T-helper 2 cell treated with Interferon-gamma antibody and Interleukin-4, amounts not matched to agents 5 μg/mL and 100 μg/mL, for 36 hours (primary cell): ENCODE measurements at regions not wholly inside any gene's neighbourhood (a gene's known extent, or its start where the extent isn't known, plus 50 kb on each side); places are given as distances from the start of the nearest gene placed in this dataset.

ENCODE experiments used
- DNase-seq: peaks from one replicate; pipeline ENCODE4 v3.0.0; 2021; ENCODE audit warnings: low spot score
- H3K27ac Mint-ChIP-seq: one replicate; pipeline ENCODE4 v1.8.0; 2021; ENCODE audit warnings: mild to moderate bottlenecking, mixed read lengths
- H3K27me3 Mint-ChIP-seq: one replicate; pipeline ENCODE4 v1.8.0; 2021; ENCODE audit warnings: low read depth, mixed read lengths
- H3K36me3 Mint-ChIP-seq: one replicate; pipeline ENCODE4 v1.8.0; 2021; ENCODE audit warnings: low read depth, mixed read lengths
- H3K4me1 Mint-ChIP-seq: one replicate; pipeline ENCODE4 v1.8.0; 2021; ENCODE audit warnings: low read depth, mixed read lengths
- H3K4me3 Mint-ChIP-seq: one replicate; pipeline ENCODE4 v1.8.0; 2022; ENCODE audit warnings: mild to moderate bottlenecking, moderate library complexity, mixed read lengths
- H3K9me3 Mint-ChIP-seq: one replicate; pipeline ENCODE4 v1.8.0; 2021; ENCODE audit warnings: mixed read lengths

DNA sequence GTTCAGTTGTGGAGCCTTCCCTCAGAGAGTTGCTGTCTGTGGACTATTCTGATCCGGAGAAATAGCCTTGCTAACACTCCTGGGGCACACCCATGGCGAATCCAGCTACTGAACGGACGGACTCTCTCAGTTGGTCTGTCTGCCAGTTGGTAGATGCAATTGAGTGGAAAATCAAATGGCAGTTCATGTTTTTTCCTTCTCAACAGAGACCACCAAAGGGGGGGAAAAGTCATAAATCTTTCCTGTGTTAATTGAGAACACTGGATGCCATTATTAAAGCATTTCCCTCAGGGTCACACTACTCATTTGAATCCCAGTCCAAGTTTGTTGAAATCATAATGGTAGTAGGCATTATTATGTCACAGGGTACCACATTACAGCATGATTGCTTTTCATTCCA lies 354.3 kb upstream of the FAR2 start:
- Mint-ChIP-seq H3K27me3 (no peaks in the 10 kb centered on the region), H3K4me1 (no peaks in the 10 kb centered on the region), H3K9me3 (no peaks in the 10 kb centered on the region), H3K4me3 (no peak overlapping the region), H3K27ac (no peak overlapping the region), H3K36me3 (no peaks in the 10 kb centered on the region)
- no peak for DNase-seq

DNA sequence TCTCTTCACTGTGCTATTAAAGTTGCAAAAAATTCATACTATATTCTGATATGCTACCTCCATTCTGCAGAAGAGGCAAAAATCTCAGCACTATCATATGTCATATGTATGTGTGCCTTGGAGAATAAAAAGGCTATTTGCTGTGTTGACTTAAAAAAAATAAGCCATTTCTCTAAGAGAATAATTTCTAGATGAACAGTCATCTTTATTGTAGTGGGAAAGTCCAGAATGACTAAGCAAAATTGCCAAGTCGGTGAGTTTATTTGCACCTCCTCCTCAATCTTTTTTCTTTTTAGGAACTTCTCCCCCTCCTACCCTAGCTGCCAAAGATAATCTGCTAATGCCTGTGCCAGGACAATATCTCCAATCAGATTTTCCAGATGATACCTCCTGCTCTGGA lies 353.8 kb upstream of the FAR2 start:
- Mint-ChIP-seq H3K4me1 (no peaks in the 10 kb centered on the region), H3K27ac (no peak overlapping the region), H3K4me3 (no peak overlapping the region), H3K27me3 (no peaks in the 10 kb centered on the region), H3K9me3 (no peaks in the 10 kb centered on the region), H3K36me3 (no peaks in the 10 kb centered on the region)
- no peak for DNase-seq

DNA sequence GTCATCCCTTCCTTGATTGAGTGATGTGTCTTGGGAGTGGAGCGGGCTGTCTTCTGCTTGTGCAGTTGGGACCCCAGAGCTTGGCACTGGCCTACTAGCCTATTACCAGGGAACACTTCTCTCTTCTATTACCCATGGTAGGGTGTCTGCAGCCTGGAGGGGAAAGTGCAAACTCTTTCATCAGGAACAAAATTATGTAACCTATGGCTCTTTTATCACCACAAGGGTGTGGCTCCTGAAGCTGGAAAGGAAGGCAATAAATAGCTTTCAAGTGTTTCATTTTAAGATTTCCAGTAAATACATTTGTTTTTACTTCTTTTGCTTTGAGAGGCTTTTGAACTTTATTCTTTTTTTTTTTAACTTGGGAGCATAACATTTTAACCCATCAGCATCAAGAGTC lies 349.7 kb upstream of the FAR2 start:
- H3K4me1 Mint-ChIP-seq = no peaks in the 10 kb centered on the region
- no peaks in the 10 kb centered on the region for H3K9me3 Mint-ChIP-seq
- no peaks in the 10 kb centered on the region for H3K36me3 Mint-ChIP-seq
- H3K4me3 Mint-ChIP-seq = no peak overlapping the region
- H3K27ac Mint-ChIP-seq = no peak overlapping the region
- H3K27me3 Mint-ChIP-seq = no peaks in the 10 kb centered on the region
- DNase-seq = no peak

DNA sequence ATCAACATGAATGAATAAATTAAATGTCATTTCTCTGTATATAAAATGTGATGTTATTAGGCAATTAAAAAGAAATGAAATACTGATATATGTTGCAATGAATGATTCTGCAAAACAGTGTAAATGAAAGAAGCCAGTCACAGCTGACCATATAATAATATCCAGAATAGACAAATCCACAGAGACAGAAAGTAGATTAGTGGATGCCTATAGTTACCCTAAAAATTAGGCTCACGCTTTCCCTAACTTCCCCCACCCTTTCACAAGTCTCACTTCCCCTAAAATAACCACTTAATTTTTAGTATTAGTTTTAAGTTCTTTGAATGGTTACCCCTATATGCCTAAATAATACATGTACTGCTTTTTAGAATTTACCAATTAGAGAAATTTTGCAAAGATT lies 348.9 kb upstream of the FAR2 start:
- Mint-ChIP-seq H3K36me3 (no peaks in the 10 kb centered on the region), H3K9me3 (no peaks in the 10 kb centered on the region), H3K4me3 (no peak overlapping the region), H3K27ac (no peak overlapping the region), H3K4me1 (no peaks in the 10 kb centered on the region), H3K27me3 (no peaks in the 10 kb centered on the region)
- DNase-seq = no peak

DNA sequence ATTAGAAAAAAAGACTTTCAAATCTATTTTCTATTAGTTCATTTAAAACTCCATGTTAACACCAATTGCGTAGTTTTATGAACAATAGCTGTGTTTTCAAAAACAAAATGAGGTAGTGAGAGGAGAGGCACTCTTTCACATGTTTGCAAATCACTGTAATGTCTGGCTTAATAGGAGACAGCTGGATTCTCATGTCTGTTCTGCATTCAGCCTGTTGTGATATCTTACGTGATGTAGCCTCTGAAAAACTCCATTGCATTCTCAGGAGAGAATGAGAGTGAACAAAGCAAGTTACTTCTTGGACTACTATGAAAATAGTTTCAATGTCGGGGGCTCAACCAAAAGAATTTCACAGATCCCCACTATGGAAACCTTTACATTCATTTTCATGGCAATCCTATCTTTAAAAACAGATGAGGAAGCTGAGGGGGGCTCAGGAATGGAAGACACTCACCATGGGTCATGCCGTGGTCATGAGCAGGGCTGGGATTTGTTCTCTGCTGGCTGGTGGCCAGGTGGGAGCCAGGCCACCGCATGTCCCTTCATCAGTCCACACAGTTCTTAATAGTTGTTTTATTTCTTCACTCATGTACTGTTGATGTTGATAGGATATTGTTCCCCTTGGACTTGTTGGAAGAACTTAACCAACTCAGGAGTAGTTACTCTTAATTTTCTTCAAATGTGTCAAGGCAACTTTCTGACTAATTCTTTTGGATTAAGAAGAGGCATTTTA lies 346.2 kb upstream of the FAR2 start:
- Mint-ChIP-seq H3K27me3 (no peaks in the 10 kb centered on the region), H3K36me3 (no peaks in the 10 kb centered on the region)
- no peak for DNase-seq

DNA sequence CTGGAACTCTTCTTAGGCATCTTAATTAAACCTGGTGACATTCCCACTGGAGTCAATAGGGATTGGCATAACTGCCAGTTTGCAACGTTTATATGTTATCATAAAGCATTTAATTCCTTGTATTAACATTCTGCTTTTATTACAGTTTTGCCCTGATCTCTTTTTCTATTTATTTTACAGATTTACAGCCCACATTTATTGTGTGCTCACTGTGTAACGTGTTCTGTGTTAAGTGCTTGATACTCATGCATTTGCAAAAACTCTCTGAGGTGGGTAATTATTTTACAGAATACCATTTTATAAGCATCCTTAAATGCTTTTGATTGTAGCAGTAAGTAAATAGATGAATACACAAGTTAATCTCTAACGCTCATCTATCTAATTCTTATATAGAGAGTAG lies 341.5 kb upstream of the FAR2 start:
- no peaks in the 10 kb centered on the region for H3K27me3 Mint-ChIP-seq
- no peak overlapping the region for H3K4me3 Mint-ChIP-seq
- H3K4me1 Mint-ChIP-seq = no peaks in the 10 kb centered on the region
- no peak overlapping the region for H3K27ac Mint-ChIP-seq
- DNase-seq = no peak
- no peaks in the 10 kb centered on the region for H3K36me3 Mint-ChIP-seq
- H3K9me3 Mint-ChIP-seq = no peaks in the 10 kb centered on the region

More for the DNA sequence above, 346.2 kb upstream of the FAR2 start:
- H3K4me3 Mint-ChIP-seq = no peak overlapping the region
- no peak overlapping the region for H3K27ac Mint-ChIP-seq
- H3K4me1 Mint-ChIP-seq = no peaks in the 10 kb centered on the region
- H3K9me3 Mint-ChIP-seq = no peaks in the 10 kb centered on the region

DNA sequence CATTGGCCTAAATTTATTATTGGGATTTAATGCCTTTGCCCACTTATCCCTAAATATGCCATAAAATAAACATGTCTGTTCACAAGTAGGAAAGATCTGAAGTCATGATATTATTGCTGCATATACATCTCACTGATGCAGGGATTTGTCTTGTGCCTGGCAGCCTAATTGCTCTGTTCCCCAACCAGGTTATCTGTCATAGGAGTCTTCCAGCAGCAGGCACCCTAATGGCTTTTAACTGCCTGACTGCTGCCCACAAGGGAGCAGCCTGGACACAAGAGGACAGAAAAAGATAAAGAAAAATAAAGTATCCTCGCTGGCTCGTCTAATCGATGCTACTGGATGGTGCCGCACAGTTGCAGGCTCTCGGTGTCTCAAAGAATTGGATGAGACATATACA lies 337.6 kb upstream of the FAR2 start:
- Mint-ChIP-seq H3K4me1 (no peaks in the 10 kb centered on the region), H3K27ac (no peak overlapping the region), H3K9me3 (no peaks in the 10 kb centered on the region), H3K4me3 (no peak overlapping the region), H3K36me3 (no peaks in the 10 kb centered on the region), H3K27me3 (no peaks in the 10 kb centered on the region)
- no peak for DNase-seq

DNA sequence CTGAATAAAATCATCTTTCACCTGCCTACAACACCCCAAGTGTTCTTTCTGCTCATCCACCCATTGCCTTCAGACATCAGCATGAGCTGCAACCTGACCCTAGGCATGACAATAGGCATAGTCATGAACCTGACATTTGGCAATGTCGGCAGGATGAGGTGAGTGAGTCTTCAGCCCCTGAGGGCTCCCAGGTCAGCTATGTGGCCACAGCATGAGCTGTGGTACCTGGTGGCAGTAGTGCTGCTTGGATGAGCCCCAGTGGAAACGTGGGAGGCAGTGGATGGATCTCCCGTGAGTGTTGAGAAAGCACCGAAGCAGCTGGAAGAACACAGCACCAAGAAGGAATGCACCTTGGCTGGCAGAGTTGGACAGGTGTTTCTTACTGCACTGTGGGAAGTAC lies 334.8 kb upstream of the FAR2 start:
- no peak for DNase-seq
- Mint-ChIP-seq H3K27me3 (no peaks in the 10 kb centered on the region), H3K4me1 (no peaks in the 10 kb centered on the region)

DNA sequence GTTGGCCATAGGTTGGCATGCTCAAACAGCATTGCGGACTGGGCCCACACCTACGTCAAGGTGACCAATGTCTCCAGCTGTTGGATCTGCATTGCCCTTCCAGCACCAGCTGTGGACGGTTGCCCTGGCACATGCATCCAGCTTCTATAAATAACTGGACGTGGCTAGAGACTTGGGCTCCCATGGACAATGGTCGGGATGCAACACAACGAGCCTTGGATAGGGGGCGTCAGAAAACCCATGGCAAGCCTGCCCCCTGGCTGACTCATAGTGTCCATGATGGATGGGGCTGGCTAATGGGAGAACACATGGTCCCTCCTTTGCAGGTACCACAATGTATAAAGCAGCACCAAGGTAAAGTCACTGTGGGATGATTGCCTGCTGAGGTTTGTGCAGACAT lies 331.6 kb upstream of the FAR2 start:
- Mint-ChIP-seq H3K27me3 (no peaks in the 10 kb centered on the region), H3K27ac (no peak overlapping the region), H3K36me3 (no peaks in the 10 kb centered on the region), H3K9me3 (no peaks in the 10 kb centered on the region), H3K4me3 (no peak overlapping the region), H3K4me1 (no peaks in the 10 kb centered on the region)
- DNase-seq = no peak

More for the DNA sequence above, 334.8 kb upstream of the FAR2 start:
- H3K27ac Mint-ChIP-seq = no peak overlapping the region
- H3K9me3 Mint-ChIP-seq = no peaks in the 10 kb centered on the region
- no peak overlapping the region for H3K4me3 Mint-ChIP-seq
- H3K36me3 Mint-ChIP-seq = no peaks in the 10 kb centered on the region

DNA sequence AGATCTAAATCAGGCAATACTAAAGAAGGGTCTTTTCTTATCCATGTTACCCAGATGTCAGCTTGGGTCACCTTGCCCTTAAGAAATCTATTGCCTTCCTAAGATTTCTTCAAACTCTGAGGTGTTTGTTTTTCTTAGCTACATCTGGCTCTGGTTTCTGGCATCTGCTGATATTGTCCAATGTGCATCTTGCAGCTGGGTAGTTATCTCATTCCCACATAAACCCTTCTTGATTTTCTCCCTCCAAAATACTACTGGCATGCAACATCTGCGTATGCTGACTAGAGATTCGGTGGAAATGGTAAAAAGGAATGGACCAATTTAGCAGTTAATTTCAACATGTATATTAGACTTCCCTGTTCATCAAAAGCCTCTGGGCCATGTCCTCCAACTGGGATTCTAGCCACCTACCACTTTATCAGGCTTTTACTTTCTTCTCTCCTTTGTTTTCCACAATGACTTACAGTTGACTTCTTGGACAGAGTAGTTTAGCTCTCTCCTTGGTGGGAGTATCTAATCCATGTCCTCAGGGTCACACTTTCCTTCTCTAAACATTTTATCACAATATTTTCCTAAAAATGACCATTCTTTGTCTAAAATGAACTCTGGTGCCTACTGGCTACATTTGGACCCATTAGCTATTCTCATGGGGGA lies 324.8 kb upstream of the FAR2 start:
- no peak overlapping the region for H3K27ac Mint-ChIP-seq
- H3K4me1 Mint-ChIP-seq = no peaks in the 10 kb centered on the region
- H3K4me3 Mint-ChIP-seq = no peak overlapping the region
- no peaks in the 10 kb centered on the region for H3K36me3 Mint-ChIP-seq
- no peak for DNase-seq
- no peaks in the 10 kb centered on the region for H3K27me3 Mint-ChIP-seq
- H3K9me3 Mint-ChIP-seq = no peaks in the 10 kb centered on the region

DNA sequence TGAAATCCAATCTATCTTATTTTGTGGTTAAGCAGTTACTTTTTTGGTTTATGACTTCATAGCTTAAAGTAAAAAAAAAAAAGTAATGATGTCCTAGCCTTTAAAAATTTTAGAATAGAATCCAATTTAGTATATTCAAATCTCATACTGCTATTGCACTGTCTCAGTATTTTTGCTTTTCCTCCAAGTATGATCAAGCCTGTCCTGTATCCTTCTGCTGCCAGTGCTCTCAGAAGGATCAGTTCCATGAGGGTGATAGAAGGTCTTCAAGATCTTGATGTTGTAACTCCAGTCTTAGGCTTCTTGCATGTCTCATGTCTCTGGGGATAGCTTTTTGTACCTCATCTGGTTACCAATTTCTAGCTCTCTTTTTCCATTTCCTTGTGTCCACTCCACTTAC lies 324.2 kb upstream of the FAR2 start:
- H3K4me3 Mint-ChIP-seq = no peak overlapping the region
- H3K27me3 Mint-ChIP-seq = no peaks in the 10 kb centered on the region
- no peak for DNase-seq
- no peaks in the 10 kb centered on the region for H3K36me3 Mint-ChIP-seq
- no peaks in the 10 kb centered on the region for H3K4me1 Mint-ChIP-seq
- H3K27ac Mint-ChIP-seq = no peak overlapping the region
- no peaks in the 10 kb centered on the region for H3K9me3 Mint-ChIP-seq

DNA sequence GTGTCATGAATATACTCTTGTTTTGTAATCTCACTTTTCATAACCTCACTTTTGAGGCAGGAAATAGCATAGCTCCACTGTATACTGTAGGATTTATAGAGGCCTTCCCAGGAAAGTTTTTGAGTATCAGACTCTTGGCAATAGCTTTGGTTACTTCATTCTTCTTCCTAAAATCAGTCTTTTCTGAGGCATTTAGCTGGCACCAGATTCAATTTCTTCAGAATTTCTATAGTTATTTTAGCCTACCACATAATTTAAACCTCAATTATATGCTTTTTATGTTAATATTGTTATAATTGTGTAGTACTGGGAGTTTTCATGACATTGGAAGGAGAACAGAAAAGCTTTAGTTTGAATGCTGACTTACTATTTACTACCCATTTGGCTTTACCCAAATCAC lies 322.3 kb upstream of the FAR2 start:
- Mint-ChIP-seq H3K36me3 (no peaks in the 10 kb centered on the region), H3K9me3 (no peaks in the 10 kb centered on the region), H3K27me3 (no peaks in the 10 kb centered on the region), H3K27ac (no peak overlapping the region), H3K4me1 (no peaks in the 10 kb centered on the region), H3K4me3 (no peak overlapping the region)
- no peak for DNase-seq

DNA sequence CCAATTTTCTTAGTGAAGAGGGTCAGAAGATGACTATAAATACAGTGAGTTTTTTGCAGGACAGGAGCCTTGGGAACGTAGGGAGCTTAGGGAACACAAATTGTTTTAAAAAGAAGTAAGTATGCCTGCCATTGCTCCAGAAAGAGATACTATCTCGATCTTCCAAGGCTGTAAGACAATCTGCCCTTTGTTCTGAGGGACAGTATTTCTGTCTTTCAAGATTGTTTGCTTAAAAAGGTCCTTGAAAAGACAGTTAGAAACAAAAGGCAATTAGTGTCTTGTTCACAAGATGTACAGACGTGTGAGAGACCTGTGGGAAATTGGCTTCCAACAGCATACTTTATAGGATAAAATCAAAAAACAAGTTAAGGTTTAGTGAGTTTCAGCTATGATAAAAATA lies 321.2 kb upstream of the FAR2 start:
- no peak overlapping the region for H3K27ac Mint-ChIP-seq
- no peak for DNase-seq
- H3K4me1 Mint-ChIP-seq = no peaks in the 10 kb centered on the region
- H3K36me3 Mint-ChIP-seq = no peaks in the 10 kb centered on the region
- H3K27me3 Mint-ChIP-seq = no peaks in the 10 kb centered on the region
- no peaks in the 10 kb centered on the region for H3K9me3 Mint-ChIP-seq
- H3K4me3 Mint-ChIP-seq = no peak overlapping the region

DNA sequence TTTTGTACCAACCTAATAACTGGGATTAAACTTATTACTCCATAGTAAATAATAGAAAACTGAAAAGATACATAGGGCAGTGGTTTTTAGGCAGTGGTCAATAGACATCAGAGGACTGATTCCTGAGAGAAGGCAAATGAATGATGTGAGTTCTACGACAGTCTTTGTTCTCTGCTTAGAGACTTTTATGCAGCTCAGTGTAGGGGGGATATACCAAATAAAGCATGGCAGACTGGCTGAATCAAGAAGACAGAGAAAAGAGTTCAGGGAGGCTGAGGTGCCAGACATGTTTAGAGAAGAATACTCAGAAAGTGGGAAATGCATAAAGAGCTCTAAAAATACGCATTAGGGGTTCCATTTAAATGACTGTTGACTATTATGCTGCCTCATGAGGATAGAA lies 320.8 kb upstream of the FAR2 start:
- DNase-seq = no peak
- Mint-ChIP-seq H3K27me3 (no peaks in the 10 kb centered on the region), H3K4me3 (no peak overlapping the region), H3K4me1 (no peaks in the 10 kb centered on the region), H3K36me3 (no peaks in the 10 kb centered on the region), H3K27ac (no peak overlapping the region), H3K9me3 (no peaks in the 10 kb centered on the region)

DNA sequence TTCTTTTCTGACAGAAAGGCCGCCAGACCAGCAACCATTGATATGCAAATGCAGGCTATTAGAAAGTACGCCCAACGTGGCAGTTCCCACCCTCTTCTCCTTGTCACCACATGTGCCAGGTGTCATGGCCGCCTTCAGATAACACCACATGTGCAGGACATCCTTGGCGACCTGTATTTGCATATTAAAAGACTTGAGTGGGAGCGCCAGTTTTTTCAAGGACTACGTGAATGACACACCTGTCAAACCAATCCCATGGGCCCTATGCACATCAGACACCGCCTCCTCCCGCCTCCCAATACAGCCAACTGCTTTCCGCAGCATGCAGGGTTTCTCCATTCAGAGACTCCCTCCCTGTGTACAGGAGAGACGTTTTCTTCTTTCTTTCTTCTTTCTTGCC lies 318.6 kb upstream of the FAR2 start:
- H3K36me3 Mint-ChIP-seq = no peaks in the 10 kb centered on the region
- no peaks in the 10 kb centered on the region for H3K9me3 Mint-ChIP-seq
- no peaks in the 10 kb centered on the region for H3K4me1 Mint-ChIP-seq
- no peak overlapping the region for H3K4me3 Mint-ChIP-seq
- H3K27me3 Mint-ChIP-seq = no peaks in the 10 kb centered on the region
- H3K27ac Mint-ChIP-seq = no peak overlapping the region
- DNase-seq = no peak
